ENCODE measurements at regions not wholly inside any gene's neighbourhood (a gene's known extent, or its start where the extent isn't known, plus 50 kb on each side); places are given as distances from the start of the nearest gene placed in this dataset.

DNA sequence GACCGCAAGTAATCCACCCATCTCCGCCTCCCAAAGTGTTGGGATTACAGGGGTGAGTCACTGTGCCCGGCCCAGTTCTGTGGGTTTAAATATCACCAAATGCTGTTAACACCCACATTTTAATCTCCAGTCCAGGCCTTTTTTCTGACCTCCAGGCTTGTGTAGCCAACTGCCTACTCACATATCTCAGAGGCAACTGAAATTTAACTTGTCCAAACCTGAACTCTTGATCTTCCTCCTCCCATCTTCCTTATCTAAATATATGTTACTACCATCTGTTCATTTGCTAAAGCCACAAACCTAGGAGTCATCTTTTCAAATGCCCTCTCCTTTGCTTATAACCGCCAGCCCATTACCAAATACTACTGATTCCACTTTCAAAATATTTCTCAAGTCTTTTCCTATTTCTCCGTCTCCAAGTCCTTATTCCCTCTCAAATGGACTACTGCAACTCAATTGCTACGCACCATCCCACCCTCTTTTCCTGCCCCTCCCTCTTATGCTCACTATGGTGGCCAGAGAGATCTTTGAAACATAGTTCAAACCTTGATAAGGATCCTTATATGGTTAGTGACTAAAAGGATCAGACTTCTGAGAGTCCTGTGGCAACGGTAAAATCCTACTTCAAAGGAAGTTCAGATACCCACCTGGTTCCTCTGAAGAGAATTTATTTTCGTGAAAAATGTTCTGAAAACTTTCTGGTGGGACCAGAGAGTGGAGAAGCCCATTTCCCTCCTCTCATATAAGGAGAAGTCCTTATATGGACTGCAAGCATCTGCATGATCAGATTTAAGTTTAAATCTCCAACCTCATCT is 78.5 kb upstream of the CDC42BPA start (continued):
- peak; percentile 72 for TF ChIP-seq CTBP1 (IDR thresholded peaks at IDR 0.05; ENCODE audit: borderline replicate concordance)
- TF ChIP-seq, protein P1, sequence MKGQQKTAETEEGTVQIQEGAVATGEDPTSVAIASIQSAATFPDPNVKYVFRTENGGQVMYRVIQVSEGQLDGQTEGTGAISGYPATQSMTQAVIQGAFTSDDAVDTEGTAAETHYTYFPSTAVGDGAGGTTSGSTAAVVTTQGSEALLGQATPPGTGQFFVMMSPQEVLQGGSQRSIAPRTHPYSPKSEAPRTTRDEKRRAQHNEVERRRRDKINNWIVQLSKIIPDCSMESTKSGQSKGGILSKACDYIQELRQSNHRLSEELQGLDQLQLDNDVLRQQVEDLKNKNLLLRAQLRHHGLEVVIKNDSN (CRISPR knock-in tag; IDR thresholded peaks at IDR 0.05) = no peak
- TF ChIP-seq TEAD2 (tag; IDR thresholded peaks at IDR 0.05) = no peak
- TF ChIP-seq ZSCAN29 (IDR thresholded peaks at IDR 0.05) = no peak
- no peak for TF ChIP-seq ZNF507 (tag; conservative IDR thresholded peaks at IDR 0.05)
- TF ChIP-seq RBM25 (IDR thresholded peaks at IDR 0.05; ENCODE audit: low read depth, low read length, severe bottlenecking) = no peak
- TF ChIP-seq RBM14 (IDR thresholded peaks at IDR 0.05; ENCODE audit: borderline replicate concordance, insufficient read depth, low read depth, low read length) = no peak
- TF ChIP-seq KLF6 (CRISPR knock-in tag; IDR thresholded peaks at IDR 0.05; ENCODE audit: borderline replicate concordance) = no peak
- TF ChIP-seq, protein P2, sequence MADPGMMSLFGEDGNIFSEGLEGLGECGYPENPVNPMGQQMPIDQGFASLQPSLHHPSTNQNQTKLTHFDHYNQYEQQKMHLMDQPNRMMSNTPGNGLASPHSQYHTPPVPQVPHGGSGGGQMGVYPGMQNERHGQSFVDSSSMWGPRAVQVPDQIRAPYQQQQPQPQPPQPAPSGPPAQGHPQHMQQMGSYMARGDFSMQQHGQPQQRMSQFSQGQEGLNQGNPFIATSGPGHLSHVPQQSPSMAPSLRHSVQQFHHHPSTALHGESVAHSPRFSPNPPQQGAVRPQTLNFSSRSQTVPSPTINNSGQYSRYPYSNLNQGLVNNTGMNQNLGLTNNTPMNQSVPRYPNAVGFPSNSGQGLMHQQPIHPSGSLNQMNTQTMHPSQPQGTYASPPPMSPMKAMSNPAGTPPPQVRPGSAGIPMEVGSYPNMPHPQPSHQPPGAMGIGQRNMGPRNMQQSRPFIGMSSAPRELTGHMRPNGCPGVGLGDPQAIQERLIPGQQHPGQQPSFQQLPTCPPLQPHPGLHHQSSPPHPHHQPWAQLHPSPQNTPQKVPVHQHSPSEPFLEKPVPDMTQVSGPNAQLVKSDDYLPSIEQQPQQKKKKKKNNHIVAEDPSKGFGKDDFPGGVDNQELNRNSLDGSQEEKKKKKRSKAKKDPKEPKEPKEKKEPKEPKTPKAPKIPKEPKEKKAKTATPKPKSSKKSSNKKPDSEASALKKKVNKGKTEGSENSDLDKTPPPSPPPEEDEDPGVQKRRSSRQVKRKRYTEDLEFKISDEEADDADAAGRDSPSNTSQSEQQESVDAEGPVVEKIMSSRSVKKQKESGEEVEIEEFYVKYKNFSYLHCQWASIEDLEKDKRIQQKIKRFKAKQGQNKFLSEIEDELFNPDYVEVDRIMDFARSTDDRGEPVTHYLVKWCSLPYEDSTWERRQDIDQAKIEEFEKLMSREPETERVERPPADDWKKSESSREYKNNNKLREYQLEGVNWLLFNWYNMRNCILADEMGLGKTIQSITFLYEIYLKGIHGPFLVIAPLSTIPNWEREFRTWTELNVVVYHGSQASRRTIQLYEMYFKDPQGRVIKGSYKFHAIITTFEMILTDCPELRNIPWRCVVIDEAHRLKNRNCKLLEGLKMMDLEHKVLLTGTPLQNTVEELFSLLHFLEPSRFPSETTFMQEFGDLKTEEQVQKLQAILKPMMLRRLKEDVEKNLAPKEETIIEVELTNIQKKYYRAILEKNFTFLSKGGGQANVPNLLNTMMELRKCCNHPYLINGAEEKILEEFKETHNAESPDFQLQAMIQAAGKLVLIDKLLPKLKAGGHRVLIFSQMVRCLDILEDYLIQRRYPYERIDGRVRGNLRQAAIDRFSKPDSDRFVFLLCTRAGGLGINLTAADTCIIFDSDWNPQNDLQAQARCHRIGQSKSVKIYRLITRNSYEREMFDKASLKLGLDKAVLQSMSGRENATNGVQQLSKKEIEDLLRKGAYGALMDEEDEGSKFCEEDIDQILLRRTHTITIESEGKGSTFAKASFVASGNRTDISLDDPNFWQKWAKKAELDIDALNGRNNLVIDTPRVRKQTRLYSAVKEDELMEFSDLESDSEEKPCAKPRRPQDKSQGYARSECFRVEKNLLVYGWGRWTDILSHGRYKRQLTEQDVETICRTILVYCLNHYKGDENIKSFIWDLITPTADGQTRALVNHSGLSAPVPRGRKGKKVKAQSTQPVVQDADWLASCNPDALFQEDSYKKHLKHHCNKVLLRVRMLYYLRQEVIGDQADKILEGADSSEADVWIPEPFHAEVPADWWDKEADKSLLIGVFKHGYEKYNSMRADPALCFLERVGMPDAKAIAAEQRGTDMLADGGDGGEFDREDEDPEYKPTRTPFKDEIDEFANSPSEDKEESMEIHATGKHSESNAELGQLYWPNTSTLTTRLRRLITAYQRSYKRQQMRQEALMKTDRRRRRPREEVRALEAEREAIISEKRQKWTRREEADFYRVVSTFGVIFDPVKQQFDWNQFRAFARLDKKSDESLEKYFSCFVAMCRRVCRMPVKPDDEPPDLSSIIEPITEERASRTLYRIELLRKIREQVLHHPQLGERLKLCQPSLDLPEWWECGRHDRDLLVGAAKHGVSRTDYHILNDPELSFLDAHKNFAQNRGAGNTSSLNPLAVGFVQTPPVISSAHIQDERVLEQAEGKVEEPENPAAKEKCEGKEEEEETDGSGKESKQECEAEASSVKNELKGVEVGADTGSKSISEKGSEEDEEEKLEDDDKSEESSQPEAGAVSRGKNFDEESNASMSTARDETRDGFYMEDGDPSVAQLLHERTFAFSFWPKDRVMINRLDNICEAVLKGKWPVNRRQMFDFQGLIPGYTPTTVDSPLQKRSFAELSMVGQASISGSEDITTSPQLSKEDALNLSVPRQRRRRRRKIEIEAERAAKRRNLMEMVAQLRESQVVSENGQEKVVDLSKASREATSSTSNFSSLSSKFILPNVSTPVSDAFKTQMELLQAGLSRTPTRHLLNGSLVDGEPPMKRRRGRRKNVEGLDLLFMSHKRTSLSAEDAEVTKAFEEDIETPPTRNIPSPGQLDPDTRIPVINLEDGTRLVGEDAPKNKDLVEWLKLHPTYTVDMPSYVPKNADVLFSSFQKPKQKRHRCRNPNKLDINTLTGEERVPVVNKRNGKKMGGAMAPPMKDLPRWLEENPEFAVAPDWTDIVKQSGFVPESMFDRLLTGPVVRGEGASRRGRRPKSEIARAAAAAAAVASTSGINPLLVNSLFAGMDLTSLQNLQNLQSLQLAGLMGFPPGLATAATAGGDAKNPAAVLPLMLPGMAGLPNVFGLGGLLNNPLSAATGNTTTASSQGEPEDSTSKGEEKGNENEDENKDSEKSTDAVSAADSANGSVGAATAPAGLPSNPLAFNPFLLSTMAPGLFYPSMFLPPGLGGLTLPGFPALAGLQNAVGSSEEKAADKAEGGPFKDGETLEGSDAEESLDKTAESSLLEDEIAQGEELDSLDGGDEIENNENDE (IDR thresholded peaks at IDR 0.05; ENCODE audit: low read depth, low read length) = no peak
- TF ChIP-seq ZNF197 (CRISPR knock-in tag; IDR thresholded peaks at IDR 0.05; ENCODE audit: low read depth) = no peak
- TF ChIP-seq, protein P3, sequence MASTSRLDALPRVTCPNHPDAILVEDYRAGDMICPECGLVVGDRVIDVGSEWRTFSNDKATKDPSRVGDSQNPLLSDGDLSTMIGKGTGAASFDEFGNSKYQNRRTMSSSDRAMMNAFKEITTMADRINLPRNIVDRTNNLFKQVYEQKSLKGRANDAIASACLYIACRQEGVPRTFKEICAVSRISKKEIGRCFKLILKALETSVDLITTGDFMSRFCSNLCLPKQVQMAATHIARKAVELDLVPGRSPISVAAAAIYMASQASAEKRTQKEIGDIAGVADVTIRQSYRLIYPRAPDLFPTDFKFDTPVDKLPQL (IDR thresholded peaks at IDR 0.05; ENCODE audit: extremely low read depth, insufficient read length) = no peak
- TF ChIP-seq PTTG1 (tag; IDR thresholded peaks at IDR 0.05; ENCODE audit: low read depth) = 0 out of 2 replicates have a peak, but pooled peaks have one; percentile 20
- TF ChIP-seq STAT5B (CRISPR knock-in tag; IDR thresholded peaks at IDR 0.05) = no peak
- TF ChIP-seq BCOR (IDR thresholded peaks at IDR 0.05) = peak; percentile 90
- TF ChIP-seq SETDB1 (IDR thresholded peaks at IDR 0.05; ENCODE audit: low read length) = no peak
- TF ChIP-seq MEF2D (tag; conservative IDR thresholded peaks at IDR 0.05; ENCODE audit: low read depth) = peak; percentile 64
